HepG2 (cell line): ENCODE measurements at regions not wholly inside any gene's neighbourhood (a gene's known extent, or its start where the extent isn't known, plus 50 kb on each side); places are given as distances from the start of the nearest gene placed in this dataset.

Experiments used
- ATAC-seq: fragments of 200-7000 bp; cut with Tn5 transposase; 3 replicates; pipeline ENCODE4 v1.9.1; 2020; ENCODE audit warnings: mild to moderate bottlenecking, moderate library complexity
- BruUV-seq: library from RNA; stranded (reverse); fragments of 400-500 nt; replicated peaks from 2 replicates; lab custom pipeline; 2021; lab: Mats Ljungman, UMichigan
- CTCF ChIA-PET: fragments of 300-600 bp; formaldehyde crosslinking; extraction: SDS; loops from one replicate; lab custom pipeline; 2021; ENCODE audit warnings: low total read pairs, inconsistent platforms, low intra/inter-chr PET ratio; lab: Yijun Ruan, JAX
- POLR2A ChIA-PET: fragments of 350-600 bp; sonication (Branson Sonifier 250); formaldehyde crosslinking; loops from one replicate; lab custom pipeline; 2020; ENCODE audit warnings: antibody characterized with exemption, inconsistent platforms; lab: Yijun Ruan, JAX
- DNase-seq: peaks from one replicate; pipeline ENCODE4 v3.0.0-alpha.2; 2015; ENCODE audit warnings: low spot score
- FAIRE-seq: peaks from 3 replicates; lab custom pipeline; 2011; peaks lifted over from hg19 to GRCh38; lab: Jason Lieb, UNC
- H2AFZ ChIP-seq: one replicate; pipeline ENCODE4 v1.6.1; 2011; ENCODE audit warnings: low read length, inconsistent platforms
- H3K27ac ChIP-seq: fragments of 300-600 bp; 3 replicates; pipeline ENCODE4 v1.8.0; 2011; ENCODE audit warnings: mixed run types, mild to moderate bottlenecking, mixed read lengths, low read length, inconsistent platforms; ENCODE audit not compliant: insufficient read depth; ENCODE audit errors: extremely low read length
- H3K27me3 ChIP-seq, 2 experiments: fragments of 200-600 bp in 1 of 2; 2 replicates in 1 of 2; 3 replicates in 1 of 2; pipeline versions ENCODE4 v1.6.0 to v1.8.0; 2011; ENCODE audit warnings: low read length in 2 of 2, mild to moderate bottlenecking in 2 of 2, moderate library complexity in 2 of 2, inconsistent platforms in 1 of 2; ENCODE audit not compliant: insufficient read depth in 2 of 2, control insufficient read depth in 1 of 2
- H3K36me3 ChIP-seq, 2 experiments: fragments of 200-600 bp in 1 of 2; replicated peaks in 1 of 2; 2 replicates in 1 of 2; 3 replicates in 1 of 2; pipeline versions ENCODE4 v1.5.1 to v1.8.0; 2011; ENCODE audit warnings: low read length in 2 of 2, inconsistent platforms in 1 of 2; ENCODE audit not compliant: insufficient read depth in 2 of 2, control insufficient read depth in 1 of 2
- H3K4me1 ChIP-seq: 2 replicates; pipeline ENCODE4 v1.5.1; 2012; ENCODE audit warnings: low read length, inconsistent platforms; ENCODE audit not compliant: insufficient read depth
- H3K4me2 ChIP-seq: 2 replicates; pipeline ENCODE4 v1.6.0; 2011; ENCODE audit warnings: low read depth, low read length, inconsistent platforms
- H3K4me3 ChIP-seq, 3 experiments: fragments of 200-600 bp in 1 of 3; sonication (generic), shearing (Covaris generic) in 1 of 3; replicated peaks in 1 of 3; 2 replicates each; pipeline ENCODE4 v1.5.1; 2011 to 2016; ENCODE audit warnings: low read length in 3 of 3, inconsistent platforms in 2 of 3, low read depth in 2 of 3, mild to moderate bottlenecking in 2 of 3, control low read depth in 1 of 3, mixed read lengths in 1 of 3; ENCODE audit not compliant: insufficient read depth in 1 of 3
- H3K79me2 ChIP-seq: one replicate; pipeline ENCODE4 v1.6.1; 2011; ENCODE audit warnings: low read length, inconsistent platforms; ENCODE audit not compliant: insufficient read depth
- H3K9ac ChIP-seq: 2 replicates; pipeline ENCODE4 v1.6.0; 2011; ENCODE audit warnings: mild to moderate bottlenecking, low read depth, low read length, inconsistent platforms; ENCODE audit not compliant: insufficient read depth
- H3K9me3 ChIP-seq: 2 replicates; pipeline ENCODE4 v1.5.1; 2012; ENCODE audit warnings: mild to moderate bottlenecking, low read length
- H4K20me1 ChIP-seq: 2 replicates; pipeline ENCODE4 v1.6.0; 2011; ENCODE audit warnings: inconsistent platforms, mild to moderate bottlenecking, low read length, moderate library complexity; ENCODE audit not compliant: insufficient read depth
- ARNT ChIP-seq: fragments of 450-650 bp; IDR thresholded peaks from 2 replicates; pipeline ENCODE4 v1.6.1; 2017
- FOSL1 ChIP-seq: sonication (generic); formaldehyde crosslinking; IDR thresholded peaks from 2 replicates; pipeline ENCODE4 v1.9.0; 2021; ENCODE audit warnings: missing genetic modification reagents, borderline replicate concordance
- FOXK2 ChIP-seq: fragments of 450-650 bp; IDR thresholded peaks from 2 replicates; pipeline ENCODE4 v1.6.1; 2016
- GABPA ChIP-seq, 2 experiments: IDR thresholded peaks; 2 replicates each; pipeline ENCODE4 v1.6.1; 2011 to 2016; ENCODE audit warnings: low read depth in 2 of 2, low read length in 1 of 2, missing biosample characterization in 1 of 2, missing genetic modification characterization in 1 of 2
- MIXL1 ChIP-seq: IDR thresholded peaks from 2 replicates; pipeline ENCODE4 v1.6.1; 2016
- PPARG ChIP-seq: conservative IDR thresholded peaks from 2 replicates; pipeline ENCODE4 v1.6.1; 2016; ENCODE audit warnings: missing biosample characterization, missing genetic modification reagents
- REXO4 ChIP-seq: sonication (generic); formaldehyde crosslinking; IDR thresholded peaks from 2 replicates; pipeline ENCODE4 v1.8.0; 2022; ENCODE audit warnings: missing genetic modification reagents, mild to moderate bottlenecking, borderline replicate concordance
- TCF7 ChIP-seq: sonication (generic); IDR thresholded peaks from 2 replicates; pipeline ENCODE4 v1.6.1; 2016; ENCODE audit warnings: antibody characterized with exemption, low read depth
- TMF1 ChIP-seq: sonication (generic); formaldehyde crosslinking; IDR thresholded peaks from 2 replicates; pipeline ENCODE4 v1.8.1; 2022; ENCODE audit warnings: low read depth, missing genetic modification reagents
- ZFP37 ChIP-seq: sonication (generic); formaldehyde crosslinking; IDR thresholded peaks from 2 replicates; pipeline ENCODE4 v1.4.0; 2020; ENCODE audit warnings: missing genetic modification reagents, borderline replicate concordance
- ZNF775 ChIP-seq: sonication (generic); formaldehyde crosslinking; IDR thresholded peaks from 2 replicates; pipeline ENCODE4 v1.4.0; 2020; ENCODE audit warnings: missing genetic modification reagents, mild to moderate bottlenecking, moderate library complexity, borderline replicate concordance
- WGBS: methylation state at CpG from one replicate; pipeline ENCODE4 v1.1.6; 2017; ENCODE audit warnings: low lambda C conversion rate; 5-methylcytosine and 5-hydroxymethylcytosine counted together
- in situ Hi-C: cut with HindIII; loops from 2 replicates; pipeline ENCODE4 v1.10.0; 2017; ENCODE audit warnings: low pct_unique_long_range_greater_than_20kb; ENCODE audit not compliant: extremely low pct_ligation_motif_present
- intact Hi-C: fragments of 100-400 bp; cut with micrococcal nuclease; formaldehyde crosslinking; loops from one replicate; pipeline ENCODE4 v1.10.0; 2022; ENCODE audit not compliant: unreplicated experiment
- TF ChIP-seq, protein P1 (sequence below): IDR thresholded peaks from 2 replicates; pipeline ENCODE4 v1.6.1; 2012; ENCODE audit warnings: inconsistent platforms
- TF ChIP-seq, protein P2 (sequence below), 2 experiments: sonication (generic) in 1 of 2; formaldehyde crosslinking in 1 of 2; IDR thresholded peaks; 2 replicates each; pipeline versions ENCODE4 v1.6.1 to v1.9.0; 2014 to 2022; ENCODE audit warnings: antibody characterized with exemption in 1 of 2, borderline replicate concordance in 1 of 2, inconsistent platforms in 1 of 2, low read depth in 1 of 2, missing genetic modification reagents in 1 of 2
- TF ChIP-seq, protein P3 (sequence below): sonication (generic); formaldehyde crosslinking; IDR thresholded peaks from 2 replicates; pipeline ENCODE4 v1.5.1; 2020; ENCODE audit warnings: mild to moderate bottlenecking, missing genetic modification reagents, borderline replicate concordance

DNA sequence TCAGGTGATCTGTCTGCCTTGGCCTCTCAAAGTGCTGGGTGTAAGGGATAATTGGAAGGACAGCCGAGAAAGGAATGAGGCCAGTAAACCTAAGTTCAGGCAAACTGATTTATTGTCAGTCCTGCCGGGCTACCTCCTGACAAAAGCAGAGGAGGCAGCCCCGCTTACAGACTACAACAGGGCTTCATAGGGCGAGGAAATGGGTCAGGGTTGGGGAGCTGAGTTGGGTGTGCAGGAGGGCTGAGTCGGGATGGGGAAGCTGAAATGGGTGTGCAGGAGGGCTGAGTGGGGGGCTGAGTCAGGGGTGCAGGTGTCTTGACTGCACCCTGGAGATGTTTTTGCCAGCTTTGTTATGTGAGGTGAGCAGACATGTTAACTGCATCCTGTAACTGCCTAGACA is 210.2 kb downstream of the SLITRK6 start:
- ChIA-PET POLR2A (no interaction called here), CTCF (no interaction called here)
- intact Hi-C loops, result no loop called here
- FAIRE-seq (no peak), DNase-seq (no peak), ATAC-seq (no peak)
- Histone ChIP-seq H4K20me1 (no peaks in the 10 kb centered on the region), H3K4me3 (no peak overlapping the region), H3K27ac (no peak overlapping the region), H3K4me2 (no peak overlapping the region), H2AFZ (no peak overlapping the region), H3K36me3 (no peaks in the 10 kb centered on the region), H3K27me3 (no peaks in the 10 kb centered on the region), H3K9me3 (peaks cover 5% of the 10 kb centered on the region), H3K4me1 (no peaks in the 10 kb centered on the region), H3K9ac (no peak overlapping the region), H3K79me2 (no peaks in the 10 kb centered on the region)
- BruUV-seq, result no TSS peak
- in situ Hi-C loops, result no loop called here
- 0% methylated on average over 3 of the region's 5 CpGs for WGBS
- no peak for TF ChIP-seq FOXK2
- no peak for TF ChIP-seq MIXL1
- no peak for TF ChIP-seq ARNT
- TF ChIP-seq REXO4 (CRISPR knock-in tag), result no peak
- no peak for TF ChIP-seq FOSL1
- TF ChIP-seq ZFP37 (CRISPR knock-in tag), result no peak
- TF ChIP-seq, protein P1, sequence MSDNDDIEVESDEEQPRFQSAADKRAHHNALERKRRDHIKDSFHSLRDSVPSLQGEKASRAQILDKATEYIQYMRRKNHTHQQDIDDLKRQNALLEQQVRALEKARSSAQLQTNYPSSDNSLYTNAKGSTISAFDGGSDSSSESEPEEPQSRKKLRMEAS, result no peak
- no peak for TF ChIP-seq ZNF775
- no peak for TF ChIP-seq TMF1 (CRISPR knock-in tag)
- TF ChIP-seq PPARG (CRISPR knock-in tag), result no peak
- no peak for TF ChIP-seq TCF7
- TF ChIP-seq, protein P2, sequence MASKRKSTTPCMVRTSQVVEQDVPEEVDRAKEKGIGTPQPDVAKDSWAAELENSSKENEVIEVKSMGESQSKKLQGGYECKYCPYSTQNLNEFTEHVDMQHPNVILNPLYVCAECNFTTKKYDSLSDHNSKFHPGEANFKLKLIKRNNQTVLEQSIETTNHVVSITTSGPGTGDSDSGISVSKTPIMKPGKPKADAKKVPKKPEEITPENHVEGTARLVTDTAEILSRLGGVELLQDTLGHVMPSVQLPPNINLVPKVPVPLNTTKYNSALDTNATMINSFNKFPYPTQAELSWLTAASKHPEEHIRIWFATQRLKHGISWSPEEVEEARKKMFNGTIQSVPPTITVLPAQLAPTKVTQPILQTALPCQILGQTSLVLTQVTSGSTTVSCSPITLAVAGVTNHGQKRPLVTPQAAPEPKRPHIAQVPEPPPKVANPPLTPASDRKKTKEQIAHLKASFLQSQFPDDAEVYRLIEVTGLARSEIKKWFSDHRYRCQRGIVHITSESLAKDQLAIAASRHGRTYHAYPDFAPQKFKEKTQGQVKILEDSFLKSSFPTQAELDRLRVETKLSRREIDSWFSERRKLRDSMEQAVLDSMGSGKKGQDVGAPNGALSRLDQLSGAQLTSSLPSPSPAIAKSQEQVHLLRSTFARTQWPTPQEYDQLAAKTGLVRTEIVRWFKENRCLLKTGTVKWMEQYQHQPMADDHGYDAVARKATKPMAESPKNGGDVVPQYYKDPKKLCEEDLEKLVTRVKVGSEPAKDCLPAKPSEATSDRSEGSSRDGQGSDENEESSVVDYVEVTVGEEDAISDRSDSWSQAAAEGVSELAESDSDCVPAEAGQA (IDR thresholded peaks at IDR 0.05; ENCODE audit: low read depth), result no peak
- TF ChIP-seq, protein P2 (CRISPR knock-in tag; IDR thresholded peaks at IDR 0.05; ENCODE audit: borderline replicate concordance), result no peak
- no peak for TF ChIP-seq GABPA (IDR thresholded peaks at IDR 0.05; ENCODE audit: low read depth, low read length)
- TF ChIP-seq GABPA (CRISPR knock-in tag; IDR thresholded peaks at IDR 0.05; ENCODE audit: low read depth), result no peak
- TF ChIP-seq, protein P3, sequence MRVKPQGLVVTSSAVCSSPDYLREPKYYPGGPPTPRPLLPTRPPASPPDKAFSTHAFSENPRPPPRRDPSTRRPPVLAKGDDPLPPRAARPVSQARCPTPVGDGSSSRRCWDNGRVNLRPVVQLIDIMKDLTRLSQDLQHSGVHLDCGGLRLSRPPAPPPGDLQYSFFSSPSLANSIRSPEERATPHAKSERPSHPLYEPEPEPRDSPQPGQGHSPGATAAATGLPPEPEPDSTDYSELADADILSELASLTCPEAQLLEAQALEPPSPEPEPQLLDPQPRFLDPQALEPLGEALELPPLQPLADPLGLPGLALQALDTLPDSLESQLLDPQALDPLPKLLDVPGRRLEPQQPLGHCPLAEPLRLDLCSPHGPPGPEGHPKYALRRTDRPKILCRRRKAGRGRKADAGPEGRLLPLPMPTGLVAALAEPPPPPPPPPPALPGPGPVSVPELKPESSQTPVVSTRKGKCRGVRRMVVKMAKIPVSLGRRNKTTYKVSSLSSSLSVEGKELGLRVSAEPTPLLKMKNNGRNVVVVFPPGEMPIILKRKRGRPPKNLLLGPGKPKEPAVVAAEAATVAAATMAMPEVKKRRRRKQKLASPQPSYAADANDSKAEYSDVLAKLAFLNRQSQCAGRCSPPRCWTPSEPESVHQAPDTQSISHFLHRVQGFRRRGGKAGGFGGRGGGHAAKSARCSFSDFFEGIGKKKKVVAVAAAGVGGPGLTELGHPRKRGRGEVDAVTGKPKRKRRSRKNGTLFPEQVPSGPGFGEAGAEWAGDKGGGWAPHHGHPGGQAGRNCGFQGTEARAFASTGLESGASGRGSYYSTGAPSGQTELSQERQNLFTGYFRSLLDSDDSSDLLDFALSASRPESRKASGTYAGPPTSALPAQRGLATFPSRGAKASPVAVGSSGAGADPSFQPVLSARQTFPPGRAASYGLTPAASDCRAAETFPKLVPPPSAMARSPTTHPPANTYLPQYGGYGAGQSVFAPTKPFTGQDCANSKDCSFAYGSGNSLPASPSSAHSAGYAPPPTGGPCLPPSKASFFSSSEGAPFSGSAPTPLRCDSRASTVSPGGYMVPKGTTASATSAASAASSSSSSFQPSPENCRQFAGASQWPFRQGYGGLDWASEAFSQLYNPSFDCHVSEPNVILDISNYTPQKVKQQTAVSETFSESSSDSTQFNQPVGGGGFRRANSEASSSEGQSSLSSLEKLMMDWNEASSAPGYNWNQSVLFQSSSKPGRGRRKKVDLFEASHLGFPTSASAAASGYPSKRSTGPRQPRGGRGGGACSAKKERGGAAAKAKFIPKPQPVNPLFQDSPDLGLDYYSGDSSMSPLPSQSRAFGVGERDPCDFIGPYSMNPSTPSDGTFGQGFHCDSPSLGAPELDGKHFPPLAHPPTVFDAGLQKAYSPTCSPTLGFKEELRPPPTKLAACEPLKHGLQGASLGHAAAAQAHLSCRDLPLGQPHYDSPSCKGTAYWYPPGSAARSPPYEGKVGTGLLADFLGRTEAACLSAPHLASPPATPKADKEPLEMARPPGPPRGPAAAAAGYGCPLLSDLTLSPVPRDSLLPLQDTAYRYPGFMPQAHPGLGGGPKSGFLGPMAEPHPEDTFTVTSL (CRISPR knock-in tag), result no peak
- TF ChIP-seq, all 625 proteins: peak for 0
